HG02642 (cell line): ENCODE measurements at regions not wholly inside any gene's neighbourhood (a gene's known extent, or its start where the extent isn't known, plus 50 kb on each side); places are given as distances from the start of the nearest gene placed in this dataset.

Experiments
- ATAC-seq: cut with Tn5 transposase; IDR thresholded peaks from one replicate; pipeline ENCODE4 v1.9.1; 2021; ENCODE audit warnings: mild to moderate bottlenecking; ENCODE audit not compliant: unreplicated experiment, poor library complexity

GRCh38 chr10:113252650-113253618, 299.9 kb upstream of the HABP2 start:
- ATAC-seq = no peak

- no peak for ATAC-seq
Measured at GRCh38 chr10:113259576-113260226, 293.2 kb upstream of the HABP2 start.

GRCh38 chr10:113261161-113261560, 291.7 kb upstream of the HABP2 start:
- no peak for ATAC-seq

GRCh38 chr10:113261611-113262091, 291.2 kb upstream of the HABP2 start:
- no peak for ATAC-seq

- ATAC-seq = no peak
Measured at GRCh38 chr10:113263056-113263455, 289.8 kb upstream of the HABP2 start.

- peak; percentile 43 for ATAC-seq
Measured at GRCh38 chr10:113264333-113265131, 288.3 kb upstream of the HABP2 start.

- no peak for ATAC-seq
Measured at GRCh38 chr10:113266147-113266546, 286.7 kb upstream of the HABP2 start.

- ATAC-seq = no peak
Measured at GRCh38 chr10:113267619-113268562, 285.0 kb upstream of the HABP2 start.

GRCh38 chr10:113269333-113269732, 283.5 kb upstream of the HABP2 start:
- no peak for ATAC-seq

- no peak for ATAC-seq
Measured at GRCh38 chr10:113272511-113272910, 280.3 kb upstream of the HABP2 start.

GRCh38 chr10:113273181-113274163, 279.4 kb upstream of the HABP2 start:
- no peak for ATAC-seq

GRCh38 chr10:113274176-113274829, 278.6 kb upstream of the HABP2 start:
- no peak for ATAC-seq

- ATAC-seq = no peak
Measured at GRCh38 chr10:113278221-113278620, 274.6 kb upstream of the HABP2 start.

GRCh38 chr10:113278664-113279063, 274.2 kb upstream of the HABP2 start:
- ATAC-seq = no peak

- ATAC-seq = no peak
Measured at GRCh38 chr10:113279262-113279661, 273.6 kb upstream of the HABP2 start.

GRCh38 chr10:113282564-113282963, 270.3 kb upstream of the HABP2 start:
- ATAC-seq = no peak

GRCh38 chr10:113283189-113283588, 269.7 kb upstream of the HABP2 start:
- no peak for ATAC-seq

- ATAC-seq = no peak
Measured at GRCh38 chr10:113284635-113285034, 268.2 kb upstream of the HABP2 start.
